ENCODE measurements at regions not wholly inside any gene's neighbourhood (a gene's known extent, or its start where the extent isn't known, plus 50 kb on each side); places are given as distances from the start of the nearest gene placed in this dataset.

DNA sequence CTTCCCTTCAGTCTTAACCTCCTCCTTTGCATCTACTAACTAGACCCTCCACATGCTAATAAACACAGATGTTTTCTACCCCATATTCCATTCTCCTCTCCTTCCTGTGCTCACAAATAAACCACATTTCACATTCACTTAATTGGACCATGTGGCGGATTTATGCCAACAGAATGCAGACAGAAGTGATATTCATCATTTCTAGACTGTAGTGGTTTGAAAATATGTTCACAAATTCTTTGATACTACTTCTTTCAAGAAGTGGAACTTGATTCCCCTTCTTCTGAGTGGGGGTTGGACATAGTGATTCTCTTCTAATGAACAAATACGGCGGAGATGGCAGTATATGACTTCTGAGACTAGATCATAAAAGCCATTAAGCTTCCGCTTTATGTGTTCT, 73.5 kb upstream of the SPTBN1 start:
- WGBS, 2 donors: 95 to 96% methylated on average over 4 of the region's 4 CpGs
- H3K36me3 ChIP-seq: no peaks in the 10 kb centered on the region
- H3K4me3 ChIP-seq: no peak overlapping the region
- no peaks in the 10 kb centered on the region for H3K27me3 ChIP-seq
- intact Hi-C loops (cut with DNase I): no loop called here
- H3K27ac ChIP-seq: no peak overlapping the region
- TF ChIP-seq POLR2A (IDR thresholded peaks at IDR 0.05): no peak
- TF ChIP-seq EP300 (IDR thresholded peaks at IDR 0.05): no peak
- TF ChIP-seq, protein P1, sequence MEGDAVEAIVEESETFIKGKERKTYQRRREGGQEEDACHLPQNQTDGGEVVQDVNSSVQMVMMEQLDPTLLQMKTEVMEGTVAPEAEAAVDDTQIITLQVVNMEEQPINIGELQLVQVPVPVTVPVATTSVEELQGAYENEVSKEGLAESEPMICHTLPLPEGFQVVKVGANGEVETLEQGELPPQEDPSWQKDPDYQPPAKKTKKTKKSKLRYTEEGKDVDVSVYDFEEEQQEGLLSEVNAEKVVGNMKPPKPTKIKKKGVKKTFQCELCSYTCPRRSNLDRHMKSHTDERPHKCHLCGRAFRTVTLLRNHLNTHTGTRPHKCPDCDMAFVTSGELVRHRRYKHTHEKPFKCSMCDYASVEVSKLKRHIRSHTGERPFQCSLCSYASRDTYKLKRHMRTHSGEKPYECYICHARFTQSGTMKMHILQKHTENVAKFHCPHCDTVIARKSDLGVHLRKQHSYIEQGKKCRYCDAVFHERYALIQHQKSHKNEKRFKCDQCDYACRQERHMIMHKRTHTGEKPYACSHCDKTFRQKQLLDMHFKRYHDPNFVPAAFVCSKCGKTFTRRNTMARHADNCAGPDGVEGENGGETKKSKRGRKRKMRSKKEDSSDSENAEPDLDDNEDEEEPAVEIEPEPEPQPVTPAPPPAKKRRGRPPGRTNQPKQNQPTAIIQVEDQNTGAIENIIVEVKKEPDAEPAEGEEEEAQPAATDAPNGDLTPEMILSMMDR (IDR thresholded peaks at IDR 0.05): no peak
- no peak for TF ChIP-seq POLR2AphosphoS5 (IDR thresholded peaks at IDR 0.05)
- DNase-seq: no peak
- H3K4me1 ChIP-seq: peaks cover 0 to 3% (median 2%) of the 10 kb centered on the region in 4 donors
- H3K9me3 ChIP-seq: no peaks in the 10 kb centered on the region

DNA sequence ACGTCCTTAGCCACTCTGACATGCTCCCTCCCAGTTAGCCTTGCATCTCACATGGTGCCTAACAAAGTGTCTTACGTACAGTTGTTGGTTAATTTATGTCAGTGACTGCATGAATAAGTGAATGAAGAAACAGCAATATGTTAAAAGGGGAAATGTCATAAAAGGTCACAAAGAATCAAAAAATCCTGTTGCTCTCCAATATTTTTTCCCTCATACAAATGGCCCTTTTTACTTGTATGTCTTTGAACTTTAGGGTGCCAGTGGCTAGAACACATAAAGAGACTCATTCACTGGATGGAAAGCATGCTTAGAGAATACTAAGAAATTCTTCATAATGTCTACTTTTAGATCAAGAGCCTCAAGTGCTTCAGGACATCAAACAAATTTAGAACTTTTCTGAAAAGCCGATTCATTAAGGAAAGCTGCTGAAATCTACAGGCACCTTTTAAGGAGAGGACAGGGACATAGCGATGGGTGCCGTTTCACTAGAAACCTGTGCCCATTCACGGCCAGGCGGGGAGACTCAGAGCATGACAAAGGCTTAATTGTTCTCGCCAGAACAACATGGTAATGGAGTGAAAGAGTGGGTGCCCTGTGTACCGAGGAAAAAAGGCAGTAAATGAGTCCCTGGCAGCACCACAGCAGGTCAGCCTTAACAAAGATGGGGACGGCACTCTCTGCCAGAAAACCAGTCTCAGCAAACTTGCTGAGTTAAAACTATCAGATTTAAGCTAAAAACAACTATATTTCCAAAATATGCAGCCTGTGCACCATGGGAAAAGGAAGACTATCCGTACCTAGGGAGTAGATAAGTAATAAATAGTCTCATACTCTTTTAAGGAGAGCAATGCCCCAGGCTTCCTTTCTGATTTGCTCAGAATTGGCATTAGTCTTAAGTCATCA, 71.6 kb upstream of the SPTBN1 start:
- TF ChIP-seq EP300 (IDR thresholded peaks at IDR 0.05) (no peak), POLR2AphosphoS5 (IDR thresholded peaks at IDR 0.05) (no peak), POLR2A (IDR thresholded peaks at IDR 0.05) (no peak)
- TF ChIP-seq, protein P1 (IDR thresholded peaks at IDR 0.05): no peak
- intact Hi-C loops (cut with DNase I): no loop called here
- Histone ChIP-seq H3K4me1 (peaks cover 0 to 8% (median 4%) of the 10 kb centered on the region in 4 donors), H3K9me3 (no peaks in the 10 kb centered on the region), H3K36me3 (no peaks in the 10 kb centered on the region), H3K27me3 (no peaks in the 10 kb centered on the region), H3K27ac (peak overlapping the region in 3 of 4 donors; percentile 14 to 43 (median 39)), H3K4me3 (no peak overlapping the region)
- no peak for DNase-seq
- 35 to 76% methylated on average over 11 of the region's 11 CpGs for WGBS, 2 donors

DNA sequence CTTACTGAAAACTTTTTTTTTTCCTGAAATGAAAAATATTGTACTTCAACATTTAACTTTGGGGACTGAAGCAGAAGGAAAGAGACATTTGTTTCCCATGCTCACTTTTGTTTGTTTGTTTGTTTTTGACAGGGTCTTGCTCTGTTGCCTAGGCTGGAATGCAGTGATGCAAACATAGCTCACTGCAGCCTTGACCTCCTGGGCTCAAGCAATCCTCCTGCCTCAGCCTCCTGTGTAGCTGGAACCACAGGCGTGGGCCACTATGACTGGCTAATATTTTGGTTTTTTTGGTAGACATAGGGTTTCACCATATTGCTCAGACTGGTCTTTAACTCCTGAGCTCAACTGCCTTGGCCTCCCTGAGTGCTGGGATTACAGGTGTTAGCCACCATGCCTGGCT, 70.9 kb upstream of the SPTBN1 start:
- Histone ChIP-seq H3K27me3 (no peaks in the 10 kb centered on the region), H3K9me3 (no peaks in the 10 kb centered on the region), H3K4me3 (no peak overlapping the region), H3K4me1 (peaks cover 0 to 8% (median 4%) of the 10 kb centered on the region in 4 donors), H3K27ac (peak overlapping the region in 3 of 4 donors; percentile 14 to 43 (median 39)), H3K36me3 (no peaks in the 10 kb centered on the region)
- intact Hi-C loops (cut with DNase I): no loop called here
- TF ChIP-seq, protein P1 (IDR thresholded peaks at IDR 0.05): no peak
- TF ChIP-seq POLR2A (IDR thresholded peaks at IDR 0.05): no peak
- no peak for TF ChIP-seq POLR2AphosphoS5 (IDR thresholded peaks at IDR 0.05)
- no peak for TF ChIP-seq EP300 (IDR thresholded peaks at IDR 0.05)
- 94 to 97% methylated on average over 1 of the region's 1 CpG for WGBS, 2 donors
- DNase-seq: no peak

DNA sequence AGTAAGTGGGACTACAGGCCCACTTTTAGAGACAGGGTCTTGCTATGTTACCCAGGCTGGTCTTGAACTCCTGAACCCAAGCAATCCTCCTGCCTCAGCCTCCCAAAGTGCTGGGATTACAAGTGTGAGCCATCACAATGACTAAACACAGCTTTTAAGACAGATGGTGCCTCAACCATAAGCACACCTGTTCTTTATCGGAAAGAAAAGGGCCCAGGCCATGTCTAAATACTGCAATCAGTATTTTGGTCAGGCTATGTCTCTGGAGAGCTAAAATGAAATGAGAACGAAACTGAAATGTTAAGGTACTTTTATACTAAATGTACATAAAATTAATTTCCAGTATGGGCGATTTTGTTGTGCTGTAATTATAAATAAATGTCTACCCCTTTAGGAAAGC, 69.5 kb upstream of the SPTBN1 start:
- no peak overlapping the region for H3K4me3 ChIP-seq
- no peaks in the 10 kb centered on the region for H3K27me3 ChIP-seq
- peak overlapping the region; percentile 21 to 73 (median 40) for H3K27ac ChIP-seq
- peaks cover 0 to 13% (median 4%) of the 10 kb centered on the region in 4 donors for H3K4me1 ChIP-seq
- H3K36me3 ChIP-seq: no peaks in the 10 kb centered on the region
- intact Hi-C loops (cut with DNase I): no loop called here
- no peak for DNase-seq
- no peak for TF ChIP-seq POLR2A (IDR thresholded peaks at IDR 0.05)
- H3K9me3 ChIP-seq: no peaks in the 10 kb centered on the region
- 87% methylated on average over 3 of the region's 3 CpGs for WGBS, 2 donors

DNA sequence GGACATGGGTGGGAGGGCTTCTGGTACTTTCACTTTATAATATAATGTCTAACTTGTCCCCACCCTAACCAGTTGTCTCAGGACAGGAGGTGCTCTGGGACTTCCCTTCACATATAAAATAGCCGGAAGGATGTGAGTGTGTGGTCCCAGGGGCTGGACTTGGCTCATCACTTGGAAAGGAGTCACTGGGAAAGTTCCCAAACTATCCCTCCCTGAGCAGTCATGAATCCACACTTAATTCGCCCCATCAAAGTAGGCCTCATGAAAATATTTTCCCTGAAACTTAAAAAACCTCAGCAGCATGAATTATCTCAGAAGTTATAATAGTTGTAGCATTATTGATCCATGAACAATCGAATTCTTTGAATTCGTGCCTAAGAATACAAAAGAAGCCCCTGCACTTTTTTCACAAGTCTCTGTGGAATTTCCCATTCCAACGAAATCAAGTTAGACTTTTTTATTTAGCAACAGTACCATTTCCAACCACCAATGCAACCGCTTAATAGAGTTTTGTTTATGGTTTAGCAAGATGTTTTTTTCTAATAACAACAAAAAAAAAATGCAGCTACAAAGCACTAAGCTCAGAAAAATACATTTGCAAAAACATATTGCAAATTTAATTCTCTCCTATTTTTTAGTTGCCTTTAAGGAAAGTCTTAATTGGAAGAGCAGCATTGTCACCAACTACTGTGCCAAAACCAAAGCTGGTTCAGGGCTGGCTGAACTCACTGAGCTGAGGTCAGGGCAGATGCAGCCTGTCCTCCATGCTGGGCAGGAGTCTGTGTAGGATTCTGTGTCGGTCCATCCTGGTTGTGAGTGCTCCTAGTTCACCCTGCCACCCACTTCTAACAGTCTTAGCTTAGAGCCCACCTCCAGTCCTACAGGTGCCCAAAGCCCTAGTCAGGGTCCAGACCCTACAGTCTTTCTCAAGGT, 68.8 kb upstream of the SPTBN1 start:
- WGBS, 2 donors: 72 to 86% methylated on average over 7 of the region's 7 CpGs
- Histone ChIP-seq H3K36me3 (no peaks in the 10 kb centered on the region), H3K27ac (peak overlapping the region; percentile 21 to 73 (median 40)), H3K4me3 (no peak overlapping the region), H3K9me3 (no peaks in the 10 kb centered on the region), H3K4me1 (peaks cover 0 to 13% (median 4%) of the 10 kb centered on the region in 4 donors), H3K27me3 (no peaks in the 10 kb centered on the region)
- DNase-seq: peak; percentile 78
- intact Hi-C loops (cut with DNase I): no loop called here
- TF ChIP-seq, protein P1 (IDR thresholded peaks at IDR 0.05): no peak
- TF ChIP-seq POLR2A (IDR thresholded peaks at IDR 0.05) (no peak), POLR2AphosphoS5 (IDR thresholded peaks at IDR 0.05) (peak in 1 of 4 donors; percentile 40), EP300 (IDR thresholded peaks at IDR 0.05) (no peak)

Data from sigmoid colon (tissue), 6 donors.